GM12874 (cell line): ENCODE measurements at regions not wholly inside any gene's neighbourhood (a gene's known extent, or its start where the extent isn't known, plus 50 kb on each side); places are given as distances from the start of the nearest gene placed in this dataset.

Source experiments
- CTCF ChIP-seq: IDR thresholded peaks from 2 replicates; pipeline ENCODE4 v1.5.1; 2011; ENCODE audit warnings: low read depth, mild to moderate bottlenecking, control low read depth, low read length, moderate library complexity; ENCODE audit not compliant: insufficient read depth

DNA sequence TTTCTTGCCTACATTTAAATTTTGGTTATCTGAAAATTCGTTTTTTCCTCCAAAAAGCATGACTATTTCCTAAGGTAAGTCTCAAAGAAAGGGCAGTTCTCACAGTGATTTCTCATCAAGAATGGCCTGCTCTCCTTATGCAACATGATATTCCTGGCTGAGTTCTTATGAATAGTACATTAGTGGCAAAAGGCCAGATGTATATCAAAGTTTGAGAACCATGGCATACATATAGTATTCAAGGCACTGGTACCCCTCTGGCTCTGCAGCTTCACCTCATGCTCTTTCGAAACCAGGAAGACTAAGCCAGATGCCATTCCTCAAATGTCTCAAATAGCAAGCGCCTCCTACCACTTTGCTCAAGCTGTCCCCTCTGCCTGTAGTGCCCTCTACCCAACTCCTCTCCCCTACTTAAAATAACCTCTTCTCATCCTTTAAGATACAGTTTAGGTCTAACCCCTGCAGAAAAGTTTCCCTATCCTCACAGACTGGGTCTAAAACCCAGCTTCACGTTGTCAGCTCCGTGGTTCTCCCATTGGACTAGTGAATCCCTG, 280.3 kb downstream of the HACE1 start:
- TF ChIP-seq CTCF, result no peak

- no peak for TF ChIP-seq CTCF
Measured at GRCh38 chr6:104575536-104575935, 284.2 kb downstream of the HACE1 start.

DNA sequence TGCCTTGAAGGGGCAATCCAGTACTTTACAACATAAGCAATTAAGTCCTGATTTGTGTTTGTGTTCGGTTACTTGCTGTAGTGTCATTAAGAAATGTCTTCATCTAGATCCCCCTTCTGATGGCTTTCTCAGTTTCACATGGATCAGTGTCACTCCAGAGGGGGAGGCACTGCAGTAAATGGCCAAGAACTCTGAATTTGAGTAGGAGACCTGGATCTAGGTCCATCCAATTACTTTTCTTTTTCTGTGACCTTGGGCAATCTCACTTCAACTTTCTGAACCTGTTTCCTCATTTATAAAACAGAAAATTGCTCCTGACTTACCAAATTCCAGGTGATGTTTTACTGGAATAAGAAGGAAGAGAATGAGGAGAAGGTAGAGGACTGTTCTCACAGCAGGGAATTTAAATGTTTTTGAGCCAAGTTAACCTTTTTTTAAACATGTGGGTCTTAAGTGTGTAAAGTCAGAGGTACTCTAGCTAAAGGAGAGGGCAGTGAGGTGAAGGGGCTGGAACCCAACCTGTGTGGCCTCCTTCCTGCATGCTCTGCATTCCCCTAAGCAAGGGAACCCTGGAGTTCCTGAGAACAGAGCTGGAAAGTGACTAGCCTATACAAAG, 285.5 kb downstream of the HACE1 start:
- TF ChIP-seq CTCF, result no peak

- no peak for TF ChIP-seq CTCF
Measured at GRCh38 chr6:104573350-104573749, 286.4 kb downstream of the HACE1 start.

DNA sequence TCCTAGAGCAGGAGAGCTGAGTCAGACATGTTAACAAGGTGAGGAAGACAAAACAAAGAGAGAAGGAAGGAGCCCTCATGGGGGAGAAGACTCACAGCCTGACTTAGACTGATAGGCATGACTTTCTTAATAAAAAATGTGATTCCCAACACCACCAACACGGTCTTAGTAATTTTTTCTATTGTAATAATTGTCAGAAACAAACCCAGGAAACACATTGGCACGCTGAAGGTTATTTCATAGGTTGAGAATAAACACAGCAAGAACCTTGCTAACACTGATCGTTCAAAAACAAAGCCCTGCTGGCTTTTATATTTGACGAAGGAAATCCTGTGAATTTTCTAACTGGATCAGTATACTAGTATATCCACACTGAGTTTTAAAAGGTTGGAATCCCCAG, 286.8 kb downstream of the HACE1 start:
- no peak for TF ChIP-seq CTCF

DNA sequence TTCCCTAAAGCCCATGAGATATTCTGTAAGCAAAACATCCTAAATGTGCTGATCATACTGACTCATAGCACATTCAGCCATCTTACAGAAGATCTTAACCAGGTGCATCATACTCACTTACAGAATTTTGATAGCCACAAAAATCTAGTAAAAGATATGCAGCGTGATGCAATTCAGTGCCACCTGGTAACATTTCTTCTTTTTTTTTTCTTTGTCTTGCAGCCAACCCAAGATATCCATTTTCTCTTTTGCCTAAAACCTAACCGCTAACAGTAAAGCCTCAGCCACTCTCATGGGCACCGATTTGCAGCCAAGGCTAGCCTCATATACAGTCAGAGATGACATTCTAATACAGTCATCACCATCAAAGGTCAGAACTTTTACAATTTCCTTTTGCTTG, 293.3 kb downstream of the HACE1 start:
- no peak for TF ChIP-seq CTCF

DNA sequence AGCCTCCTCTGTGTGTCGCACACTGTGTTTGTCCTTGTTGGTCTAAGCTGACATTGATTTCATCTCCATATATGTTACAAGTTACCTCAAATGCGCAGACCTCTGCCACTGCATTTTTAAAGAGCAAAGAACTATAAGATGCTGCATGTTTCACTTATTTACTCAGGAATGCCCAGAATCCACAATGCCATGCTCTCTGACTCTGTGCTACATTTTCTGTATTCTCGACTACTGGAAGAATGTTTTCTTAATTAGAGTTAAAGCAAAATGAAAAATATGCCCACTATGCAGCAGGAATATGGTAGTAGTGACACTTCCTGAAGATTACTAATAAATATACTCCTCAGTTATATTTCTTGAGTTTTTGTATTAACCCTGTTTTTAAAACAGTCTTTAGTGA, 296.4 kb downstream of the HACE1 start:
- TF ChIP-seq CTCF, result no peak
